ENCODE measurements at regions not wholly inside any gene's neighbourhood (a gene's known extent, or its start where the extent isn't known, plus 50 kb on each side); places are given as distances from the start of the nearest gene placed in this dataset.

- no peak overlapping the region for H3K27ac ChIP-seq
- H3K4me3 ChIP-seq = no peak overlapping the region
- TF ChIP-seq, protein P1, sequence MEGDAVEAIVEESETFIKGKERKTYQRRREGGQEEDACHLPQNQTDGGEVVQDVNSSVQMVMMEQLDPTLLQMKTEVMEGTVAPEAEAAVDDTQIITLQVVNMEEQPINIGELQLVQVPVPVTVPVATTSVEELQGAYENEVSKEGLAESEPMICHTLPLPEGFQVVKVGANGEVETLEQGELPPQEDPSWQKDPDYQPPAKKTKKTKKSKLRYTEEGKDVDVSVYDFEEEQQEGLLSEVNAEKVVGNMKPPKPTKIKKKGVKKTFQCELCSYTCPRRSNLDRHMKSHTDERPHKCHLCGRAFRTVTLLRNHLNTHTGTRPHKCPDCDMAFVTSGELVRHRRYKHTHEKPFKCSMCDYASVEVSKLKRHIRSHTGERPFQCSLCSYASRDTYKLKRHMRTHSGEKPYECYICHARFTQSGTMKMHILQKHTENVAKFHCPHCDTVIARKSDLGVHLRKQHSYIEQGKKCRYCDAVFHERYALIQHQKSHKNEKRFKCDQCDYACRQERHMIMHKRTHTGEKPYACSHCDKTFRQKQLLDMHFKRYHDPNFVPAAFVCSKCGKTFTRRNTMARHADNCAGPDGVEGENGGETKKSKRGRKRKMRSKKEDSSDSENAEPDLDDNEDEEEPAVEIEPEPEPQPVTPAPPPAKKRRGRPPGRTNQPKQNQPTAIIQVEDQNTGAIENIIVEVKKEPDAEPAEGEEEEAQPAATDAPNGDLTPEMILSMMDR (IDR thresholded peaks at IDR 0.05) = no peak
- no peak for TF ChIP-seq POLR2A (IDR thresholded peaks at IDR 0.05)
- ATAC-seq = no peak
- no peaks in the 10 kb centered on the region for H3K9me3 ChIP-seq
- H3K27me3 ChIP-seq = no peaks in the 10 kb centered on the region
- intact Hi-C loops (cut with DNase I) = no loop called here
- H3K36me3 ChIP-seq (replicated peaks in 1 of 2; ENCODE audit: insufficient read depth in 1 of 2, low read depth in 2 of 2) = no peaks in the 10 kb centered on the region
- no peaks in the 10 kb centered on the region for H3K4me1 ChIP-seq
- no peak for DNase-seq
- 22 to 45% methylated on average over 1 of the region's 1 CpG for WGBS, 2 donors
Measured at GRCh38 chr6:105746130-105746505, 340.0 kb upstream of the PRDM1 start.

- no peak overlapping the region for H3K27ac ChIP-seq
- no peaks in the 10 kb centered on the region for H3K27me3 ChIP-seq
- intact Hi-C loops (cut with DNase I) = no loop called here
- 84 to 90% methylated on average over 2 of the region's 2 CpGs for WGBS, 2 donors
- ATAC-seq (no peak), DNase-seq (no peak)
- no peak overlapping the region for H3K4me3 ChIP-seq
- no peaks in the 10 kb centered on the region for H3K36me3 ChIP-seq (replicated peaks in 1 of 2; ENCODE audit: insufficient read depth in 1 of 2, low read depth in 2 of 2)
- no peaks in the 10 kb centered on the region for H3K4me1 ChIP-seq
- TF ChIP-seq, protein P1 (IDR thresholded peaks at IDR 0.05) = no peak
- no peak for TF ChIP-seq POLR2A (IDR thresholded peaks at IDR 0.05)
- no peaks in the 10 kb centered on the region for H3K9me3 ChIP-seq
Measured at GRCh38 chr6:105745464-105746129, 340.5 kb upstream of the PRDM1 start.

GRCh38 chr6:105744815-105745214 is 341.3 kb upstream of the PRDM1 start:
- no peak for DNase-seq
- H3K27ac ChIP-seq = no peak overlapping the region
- no peak overlapping the region for H3K4me3 ChIP-seq
- H3K27me3 ChIP-seq = no peaks in the 10 kb centered on the region
- H3K9me3 ChIP-seq = no peaks in the 10 kb centered on the region
- WGBS, 2 donors = 60 to 64% methylated on average over 1 of the region's 1 CpG
- no peaks in the 10 kb centered on the region for H3K4me1 ChIP-seq
- ATAC-seq = no peak
- no peak for TF ChIP-seq POLR2A (IDR thresholded peaks at IDR 0.05)
- TF ChIP-seq, protein P1 (IDR thresholded peaks at IDR 0.05) = no peak
- intact Hi-C loops (cut with DNase I) = no loop called here
- no peaks in the 10 kb centered on the region for H3K36me3 ChIP-seq (replicated peaks in 1 of 2; ENCODE audit: insufficient read depth in 1 of 2, low read depth in 2 of 2)

DNA sequence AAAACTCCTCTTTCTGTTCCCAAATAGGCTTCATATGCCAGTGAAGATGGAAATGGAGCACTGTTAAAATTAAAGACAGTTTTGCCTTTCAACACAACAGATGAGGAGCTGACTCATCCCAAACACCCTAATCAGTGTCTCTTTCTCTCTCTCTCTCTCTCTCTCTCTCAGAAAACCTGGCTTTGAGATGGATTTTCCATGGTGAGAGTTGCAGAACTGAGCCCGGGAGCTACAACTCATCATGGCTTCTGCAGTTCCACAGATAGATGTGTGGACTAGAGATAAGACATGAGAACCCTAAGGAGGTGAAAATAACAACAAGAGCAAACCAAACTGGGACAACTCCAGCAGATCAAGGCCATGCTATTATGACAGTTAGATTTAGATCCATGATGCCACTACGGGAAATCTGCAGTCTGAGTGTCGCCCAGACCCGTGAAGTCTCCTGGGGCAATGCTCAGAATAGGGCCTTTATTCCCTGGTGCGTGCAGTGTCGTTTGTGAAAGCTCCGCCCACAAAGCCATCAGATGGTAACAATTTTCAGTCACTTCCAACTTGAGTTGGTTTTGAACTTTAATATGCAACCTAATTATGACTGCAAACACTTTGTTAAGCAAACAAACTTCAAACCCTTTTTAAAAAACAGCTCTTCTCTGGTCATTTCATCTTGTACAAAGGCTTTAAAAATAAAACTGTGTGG is 338.2 kb upstream of the PREP start:
- Histone ChIP-seq H3K4me3 (no peak overlapping the region), H3K4me1 (no peaks in the 10 kb centered on the region), H3K27ac (no peak overlapping the region), H3K27me3 (no peaks in the 10 kb centered on the region), H3K9me3 (no peaks in the 10 kb centered on the region), H3K36me3 (replicated peaks in 1 of 2; ENCODE audit: insufficient read depth in 1 of 2, low read depth in 2 of 2) (no peaks in the 10 kb centered on the region)
- DNase-seq = no peak
- WGBS, 2 donors = 64 to 66% methylated on average over 7 of the region's 7 CpGs
- ATAC-seq = no peak
- TF ChIP-seq, protein P1 (IDR thresholded peaks at IDR 0.05) = no peak
- no peak for TF ChIP-seq POLR2A (IDR thresholded peaks at IDR 0.05)
- intact Hi-C loops (cut with DNase I) = no loop called here

- no peaks in the 10 kb centered on the region for H3K36me3 ChIP-seq (replicated peaks in 1 of 2; ENCODE audit: insufficient read depth in 1 of 2, low read depth in 2 of 2)
- ATAC-seq (no peak), DNase-seq (no peak)
- H3K27ac ChIP-seq = no peak overlapping the region
- 50 to 61% methylated on average over 2 of the region's 2 CpGs for WGBS, 2 donors
- no peak overlapping the region for H3K4me3 ChIP-seq
- H3K9me3 ChIP-seq = no peaks in the 10 kb centered on the region
- no peak for TF ChIP-seq POLR2A (IDR thresholded peaks at IDR 0.05)
- TF ChIP-seq, protein P1 (IDR thresholded peaks at IDR 0.05) = no peak
- intact Hi-C loops (cut with DNase I) = loop anchor here (10.0 kb wide), 1 partner anchor 485 kb away; no protein-coding TSS in a partner anchor
- H3K4me1 ChIP-seq = no peaks in the 10 kb centered on the region
- H3K27me3 ChIP-seq = no peaks in the 10 kb centered on the region
Measured at GRCh38 chr6:105739764-105740163, 336.9 kb upstream of the PREP start.

All from body of pancreas (tissue), 4 donors.